ENCODE measurements at regions not wholly inside any gene's neighbourhood (a gene's known extent, or its start where the extent isn't known, plus 50 kb on each side); places are given as distances from the start of the nearest gene placed in this dataset.

- TF ChIP-seq CTCF (IDR thresholded peaks at IDR 0.05), result no peak
- no peak for TF ChIP-seq POLR2A (IDR thresholded peaks at IDR 0.05)
These were observed 251.6 kb upstream of the TFAP2D start for GRCh38 chr6:50461696-50462095.

Data from esophagus squamous epithelium (tissue), 4 donors.